Kidney (tissue), 13 donors: ENCODE measurements at regions not wholly inside any gene's neighbourhood (a gene's known extent, or its start where the extent isn't known, plus 50 kb on each side); places are given as distances from the start of the nearest gene placed in this dataset.

Experiments used
- DNase-seq, 5 donors: peaks; one replicate each; pipeline ENCODE4 v3.0.0-alpha.2; 2013 to 2020
- FAIRE-seq: peaks from 2 replicates; lab custom pipeline; 2012; peaks lifted over from hg19 to GRCh38; lab: Jason Lieb, UNC
- H3K27ac ChIP-seq, 2 donors: one replicate each; pipeline ENCODE4 v1.7.0; 2013; ENCODE audit warnings: low read depth in 2 of 2, low read length in 2 of 2, inconsistent platforms in 1 of 2
- H3K27me3 ChIP-seq: one replicate; pipeline ENCODE4 v1.7.1; 2013; ENCODE audit warnings: low read length, inconsistent platforms; ENCODE audit not compliant: control insufficient read depth, insufficient read depth
- H3K36me3 ChIP-seq, 3 donors: one replicate each; pipeline versions ENCODE4 v1.7.0 to v1.7.1; 2013; ENCODE audit warnings: low read length in 3 of 3, control low read depth in 1 of 3, inconsistent platforms in 1 of 3; ENCODE audit not compliant: insufficient read depth in 3 of 3, control insufficient read depth in 2 of 3
- H3K4me1 ChIP-seq, 3 donors: one replicate each; pipeline versions ENCODE4 v1.7.0 to v1.7.1; 2013; ENCODE audit warnings: low read length in 3 of 3, inconsistent platforms in 1 of 3, low read depth in 1 of 3; ENCODE audit not compliant: control insufficient read depth in 2 of 3, insufficient read depth in 2 of 3
- H3K4me3 ChIP-seq, 3 donors: one replicate each; pipeline versions ENCODE4 v1.7.0 to v1.8.1; 2013; ENCODE audit warnings: low read length in 3 of 3, control low read depth in 1 of 3, inconsistent platforms in 1 of 3
- H3K9ac ChIP-seq, 3 donors: one replicate each; pipeline versions ENCODE4 v1.7.0 to v1.7.1; 2013; ENCODE audit warnings: low read length in 3 of 3, control low read depth in 1 of 3, inconsistent platforms in 1 of 3
- H3K9me3 ChIP-seq, 3 donors: one replicate each; pipeline versions ENCODE4 v1.7.0 to v1.7.1; 2013; ENCODE audit warnings: low read length in 3 of 3, control low read depth in 1 of 3, inconsistent platforms in 1 of 3; ENCODE audit not compliant: control insufficient read depth in 2 of 3, insufficient read depth in 1 of 3
- intact Hi-C: fragments of 100-400 bp; cut with DNase I; formaldehyde crosslinking; loops from one replicate; pipeline ENCODE4 v1.11.1; 2022
- TF ChIP-seq, protein P1 (sequence below): IDR thresholded peaks from 3 replicates; pipeline ENCODE4 v1.5.1; 2012; ENCODE audit warnings: mild to moderate bottlenecking, moderate library complexity, borderline replicate concordance; ENCODE audit not compliant: insufficient read depth; ENCODE audit errors: extremely low read depth
- donor health status: control.
- donor health status: control.
- donor health status: control.
- donor health status: control.
- donor health status: control.
- donor health status: DM: yes; HTN: yes; CAD: no.
- donor health status: Normal renal cell carcinoma (clear cell type).

DNA sequence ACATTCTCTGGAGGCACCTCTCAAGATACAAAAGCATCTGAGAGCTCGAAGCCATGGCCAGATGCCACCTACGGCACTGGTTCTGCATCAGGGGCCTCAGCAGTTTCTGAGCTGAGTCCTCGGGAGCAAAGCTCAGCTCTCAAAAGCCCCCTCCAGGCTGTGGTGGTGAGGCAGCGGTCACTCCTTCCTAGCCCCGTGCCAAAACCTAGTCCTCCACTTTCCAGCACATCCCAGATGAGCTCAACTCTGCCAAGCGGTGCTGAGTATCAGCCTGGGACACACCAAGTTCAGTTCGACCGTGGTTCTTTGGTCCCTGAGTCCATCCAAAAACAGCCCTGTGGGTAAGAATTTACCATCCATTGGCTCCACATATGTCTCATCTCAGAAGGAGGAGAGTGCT, 79.3 kb upstream of the STT3B start:
- TF ChIP-seq, protein P1, sequence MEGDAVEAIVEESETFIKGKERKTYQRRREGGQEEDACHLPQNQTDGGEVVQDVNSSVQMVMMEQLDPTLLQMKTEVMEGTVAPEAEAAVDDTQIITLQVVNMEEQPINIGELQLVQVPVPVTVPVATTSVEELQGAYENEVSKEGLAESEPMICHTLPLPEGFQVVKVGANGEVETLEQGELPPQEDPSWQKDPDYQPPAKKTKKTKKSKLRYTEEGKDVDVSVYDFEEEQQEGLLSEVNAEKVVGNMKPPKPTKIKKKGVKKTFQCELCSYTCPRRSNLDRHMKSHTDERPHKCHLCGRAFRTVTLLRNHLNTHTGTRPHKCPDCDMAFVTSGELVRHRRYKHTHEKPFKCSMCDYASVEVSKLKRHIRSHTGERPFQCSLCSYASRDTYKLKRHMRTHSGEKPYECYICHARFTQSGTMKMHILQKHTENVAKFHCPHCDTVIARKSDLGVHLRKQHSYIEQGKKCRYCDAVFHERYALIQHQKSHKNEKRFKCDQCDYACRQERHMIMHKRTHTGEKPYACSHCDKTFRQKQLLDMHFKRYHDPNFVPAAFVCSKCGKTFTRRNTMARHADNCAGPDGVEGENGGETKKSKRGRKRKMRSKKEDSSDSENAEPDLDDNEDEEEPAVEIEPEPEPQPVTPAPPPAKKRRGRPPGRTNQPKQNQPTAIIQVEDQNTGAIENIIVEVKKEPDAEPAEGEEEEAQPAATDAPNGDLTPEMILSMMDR = no peak
- Histone ChIP-seq H3K9ac (no peak overlapping the region), H3K4me3 (no peak overlapping the region), H3K4me1 (no peaks in the 10 kb centered on the region), H3K9me3 (peaks cover 0 to 2% (median 0%) of the 10 kb centered on the region in 3 donors), H3K36me3 (no peaks in the 10 kb centered on the region), H3K27ac (no peak overlapping the region), H3K27me3 (no peaks in the 10 kb centered on the region)
- FAIRE-seq (no peak), DNase-seq (no peak)
- intact Hi-C loops = no loop called here

DNA sequence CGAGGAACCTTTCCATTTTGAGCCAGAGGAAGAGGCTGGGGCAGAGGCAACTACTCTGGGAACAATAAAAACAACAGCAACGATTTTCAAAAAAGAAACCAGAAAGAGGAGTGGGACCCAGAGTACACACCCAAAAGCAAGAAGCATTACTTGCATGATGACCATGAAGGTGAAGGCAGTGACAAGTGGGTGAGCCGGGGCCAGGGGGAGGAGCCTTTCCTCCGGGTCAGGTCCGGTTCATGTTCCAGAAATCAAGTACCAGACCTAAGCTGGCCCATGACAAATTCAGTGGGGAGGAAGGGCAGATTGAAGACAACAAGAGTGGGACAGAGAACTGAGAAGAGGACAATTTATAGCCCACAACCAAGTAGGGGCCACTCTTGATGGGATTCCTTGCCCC, 77.2 kb upstream of the STT3B start:
- intact Hi-C loops = no loop called here
- FAIRE-seq = no peak
- Histone ChIP-seq H3K27me3 (no peaks in the 10 kb centered on the region), H3K9me3 (no peaks in the 10 kb centered on the region), H3K9ac (no peak overlapping the region), H3K36me3 (no peaks in the 10 kb centered on the region), H3K4me1 (no peaks in the 10 kb centered on the region), H3K27ac (no peak overlapping the region), H3K4me3 (no peak overlapping the region)
- TF ChIP-seq, protein P1 = no peak
- no peak for DNase-seq

DNA sequence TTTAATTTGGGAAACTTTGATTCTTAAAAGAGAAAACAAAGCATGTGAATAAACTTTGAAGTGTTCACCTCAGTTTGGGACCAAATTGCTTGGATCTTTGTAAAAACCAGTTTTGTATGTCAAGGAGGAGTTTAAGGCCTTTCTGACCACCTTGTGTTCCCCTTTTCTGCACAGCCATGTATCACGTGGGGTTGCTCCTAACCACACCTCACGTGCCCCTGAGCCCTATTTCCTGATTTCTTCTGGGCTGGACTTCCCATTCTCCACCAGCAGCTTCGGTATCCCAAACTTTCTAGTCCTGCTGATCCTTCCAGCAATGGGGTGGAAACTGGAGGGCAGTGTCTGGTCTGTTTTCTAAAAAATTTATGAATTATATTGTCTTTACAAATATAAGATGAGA, 76.4 kb upstream of the STT3B start:
- intact Hi-C loops = no loop called here
- DNase-seq = no peak
- Histone ChIP-seq H3K9me3 (no peaks in the 10 kb centered on the region), H3K4me1 (no peaks in the 10 kb centered on the region), H3K27me3 (no peaks in the 10 kb centered on the region), H3K36me3 (no peaks in the 10 kb centered on the region), H3K4me3 (no peak overlapping the region), H3K27ac (no peak overlapping the region), H3K9ac (no peak overlapping the region)
- FAIRE-seq = no peak
- TF ChIP-seq, protein P1 = no peak

DNA sequence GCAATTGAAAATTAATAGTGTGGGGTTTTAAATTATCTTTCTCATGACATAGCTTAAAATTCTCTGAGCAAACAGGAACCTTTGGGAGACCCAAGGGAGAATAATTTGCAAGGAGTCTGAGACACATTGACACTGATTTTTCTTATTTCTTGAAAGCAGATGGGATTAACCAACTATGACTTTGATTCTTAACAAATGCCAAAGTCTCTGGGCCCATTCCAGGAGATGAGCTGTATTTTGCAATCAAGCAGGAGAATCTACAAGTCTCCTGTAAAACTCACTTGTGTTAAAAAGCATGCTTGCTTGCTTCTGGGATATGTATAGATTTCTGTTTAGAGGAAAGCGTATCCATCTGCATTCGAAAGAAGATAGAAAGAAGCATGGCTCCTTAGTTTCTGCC, 71.3 kb upstream of the STT3B start:
- H3K9me3 ChIP-seq = no peaks in the 10 kb centered on the region
- no peak overlapping the region for H3K27ac ChIP-seq
- FAIRE-seq (no peak), DNase-seq (no peak)
- TF ChIP-seq, protein P1 = no peak
- no peak overlapping the region for H3K9ac ChIP-seq
- no peak overlapping the region for H3K4me3 ChIP-seq
- H3K36me3 ChIP-seq = no peaks in the 10 kb centered on the region
- no peaks in the 10 kb centered on the region for H3K4me1 ChIP-seq
- no peaks in the 10 kb centered on the region for H3K27me3 ChIP-seq
- intact Hi-C loops = no loop called here
